ENCODE measurements at regions not wholly inside any gene's neighbourhood (a gene's known extent, or its start where the extent isn't known, plus 50 kb on each side); places are given as distances from the start of the nearest gene placed in this dataset.

- TF ChIP-seq CTCF (IDR thresholded peaks at IDR 0.05) (no peak), POLR2A (IDR thresholded peaks at IDR 0.05) (no peak)
Measured at GRCh38 chr1:84061336-84061735, 62.4 kb upstream of the TTLL7 start.

Data from esophagus squamous epithelium (tissue), 4 donors.